Gastrocnemius medialis (tissue), 4 donors: ENCODE measurements at regions not wholly inside any gene's neighbourhood (a gene's known extent, or its start where the extent isn't known, plus 50 kb on each side); places are given as distances from the start of the nearest gene placed in this dataset.

ENCODE experiments used
- CTCF ChIP-seq, 5 experiments: fragments of 450-650 bp in 3 of 5; fragments of 200-600 bp in 2 of 5; sonication (generic) in 2 of 5; IDR thresholded peaks in 4 of 5; conservative IDR thresholded peaks in 1 of 5; 1 replicate in 4 of 5; 2 replicates in 1 of 5; pipeline ENCODE4 v1.5.1; 2016 to 2019; ENCODE audit warnings: antibody characterized with exemption in 5 of 5, mild to moderate bottlenecking in 3 of 5, moderate library complexity in 3 of 5
- POLR2A ChIP-seq, 2 donors: fragments of 450-650 bp; IDR thresholded peaks; one replicate each; pipeline ENCODE4 v1.6.1; 2017; ENCODE audit warnings: antibody characterized with exemption in 2 of 2, mild to moderate bottlenecking in 2 of 2, moderate library complexity in 2 of 2

- no peak for TF ChIP-seq CTCF (IDR thresholded peaks at IDR 0.05 in 4 of 5, conservative IDR thresholded peaks at IDR 0.05 in 1 of 5)
- no peak for TF ChIP-seq POLR2A (IDR thresholded peaks at IDR 0.05)
Observed at GRCh38 chr6:146865756-146866379, 267.1 kb downstream of the ADGB start.
